ENCODE measurements at regions not wholly inside any gene's neighbourhood (a gene's known extent, or its start where the extent isn't known, plus 50 kb on each side); places are given as distances from the start of the nearest gene placed in this dataset.

GRCh38 chr14:100980823-100981222 lies 77.3 kb upstream of the RTL1 start:
- Histone ChIP-seq H2BK5ac (ENCODE audit: low read depth, low read length, poor library complexity, severe bottlenecking) (no peak overlapping the region), H4K8ac (ENCODE audit: low read depth in 2 of 2, low read length in 2 of 2) (no peak overlapping the region), H3K27me3 (ENCODE audit: control insufficient read depth, insufficient read depth, low read length) (no peaks in the 10 kb centered on the region), H3K9me1 (ENCODE audit: insufficient read depth, low read length) (peaks cover 10% of the 10 kb centered on the region), H3K9me3 (ENCODE audit: control insufficient read depth, insufficient read depth, low read length) (no peaks in the 10 kb centered on the region), H3K4me3 (ENCODE audit: insufficient read depth, low read depth, low read length) (no peak overlapping the region), H3K18ac (ENCODE audit: low read depth, low read length) (no peak overlapping the region; the same call in 1 of the 2 replicates), H3K23ac (ENCODE audit: low read depth, low read length) (no peak overlapping the region), H3K4me1 (ENCODE audit: control insufficient read depth, insufficient read depth, low read length) (peaks cover 4% of the 10 kb centered on the region), H3K14ac (replicated peaks; ENCODE audit: low read depth, low read length) (no peak overlapping the region), H3K79me1 (ENCODE audit: low read depth in 1 of 2, low read length in 2 of 2) (peaks cover 3 to 14% of the 10 kb centered on the region in 2 experiments; a peak in 3 of 4 replicates), H4K91ac (ENCODE audit: insufficient read depth, low read depth, low read length) (no peak overlapping the region), H2AK5ac (ENCODE audit: low read depth, low read length) (no peak overlapping the region), H2BK20ac (ENCODE audit: low read depth, low read length) (no peak overlapping the region), H3K4me2 (ENCODE audit: low read depth, low read length) (no peak overlapping the region), H3K56ac (ENCODE audit: extremely low read depth, insufficient read depth, low read length) (no peak overlapping the region), H3K36me3 (ENCODE audit: control insufficient read depth, insufficient read depth, low read length) (peaks cover 27% of the 10 kb centered on the region), H2BK120ac (ENCODE audit: low read depth, low read length) (no peak overlapping the region), H2AK9ac (replicated peaks; ENCODE audit: low read depth, low read length, poor library complexity) (no peak overlapping the region), H2BK15ac (ENCODE audit: low read depth, low read length) (no peak overlapping the region), H3K4ac (ENCODE audit: low read depth, low read length) (no peak overlapping the region), H4K5ac (ENCODE audit: low read depth, low read length) (no peak overlapping the region), H4K20me1 (ENCODE audit: insufficient read depth, low read length) (peaks cover 29% of the 10 kb centered on the region; the same call in 1 of the 2 replicates), H3K27ac (ENCODE audit: insufficient read depth, low read length) (no peak overlapping the region), H2AFZ (replicated peaks; ENCODE audit: low read length, poor library complexity) (no peak overlapping the region), H3K9ac (ENCODE audit: low read depth, low read length) (no peak overlapping the region)
- CTCF ChIA-PET: no interaction called here
- BruUV-seq (replicated peaks): no TSS peak
- intact Hi-C loops (cut with micrococcal nuclease): no loop called here
- POLR2A ChIA-PET (ENCODE audit: unreplicated experiment): no interaction called here
- WGBS, 2 experiments (ENCODE audit: extremely low coverage in 2 of 2, insufficient read length in 1 of 2): no CpG with 5 or more reads among the region's 3 CpGs
- DNase-seq: no peak
- dilution Hi-C loops (cut with HindIII; ENCODE audit: low sequenced_read_pairs, unreplicated experiment): no loop called here
- in situ Hi-C loops (cut with MboI; ENCODE audit: low sequenced_read_pairs): no loop called here
- ATAC-seq (ENCODE audit: low read depth): no peak
- TF ChIP-seq, protein P1, sequence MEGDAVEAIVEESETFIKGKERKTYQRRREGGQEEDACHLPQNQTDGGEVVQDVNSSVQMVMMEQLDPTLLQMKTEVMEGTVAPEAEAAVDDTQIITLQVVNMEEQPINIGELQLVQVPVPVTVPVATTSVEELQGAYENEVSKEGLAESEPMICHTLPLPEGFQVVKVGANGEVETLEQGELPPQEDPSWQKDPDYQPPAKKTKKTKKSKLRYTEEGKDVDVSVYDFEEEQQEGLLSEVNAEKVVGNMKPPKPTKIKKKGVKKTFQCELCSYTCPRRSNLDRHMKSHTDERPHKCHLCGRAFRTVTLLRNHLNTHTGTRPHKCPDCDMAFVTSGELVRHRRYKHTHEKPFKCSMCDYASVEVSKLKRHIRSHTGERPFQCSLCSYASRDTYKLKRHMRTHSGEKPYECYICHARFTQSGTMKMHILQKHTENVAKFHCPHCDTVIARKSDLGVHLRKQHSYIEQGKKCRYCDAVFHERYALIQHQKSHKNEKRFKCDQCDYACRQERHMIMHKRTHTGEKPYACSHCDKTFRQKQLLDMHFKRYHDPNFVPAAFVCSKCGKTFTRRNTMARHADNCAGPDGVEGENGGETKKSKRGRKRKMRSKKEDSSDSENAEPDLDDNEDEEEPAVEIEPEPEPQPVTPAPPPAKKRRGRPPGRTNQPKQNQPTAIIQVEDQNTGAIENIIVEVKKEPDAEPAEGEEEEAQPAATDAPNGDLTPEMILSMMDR (conservative IDR thresholded peaks at IDR 0.05; ENCODE audit: low read depth, low read length): no peak
- no peak for TF ChIP-seq RFX5 (IDR thresholded peaks at IDR 0.05; ENCODE audit: low read depth, low read length)
